ENCODE measurements at regions not wholly inside any gene's neighbourhood (a gene's known extent, or its start where the extent isn't known, plus 50 kb on each side); places are given as distances from the start of the nearest gene placed in this dataset.

GRCh38 chr4:178693816-178694215 is 1251.6 kb upstream of the AGA start:
- no peak overlapping the region for H2BK5ac ChIP-seq (ENCODE audit: low read depth, low read length, poor library complexity)
- H3K14ac ChIP-seq (ENCODE audit: low read length), result no peak overlapping the region
- H2AFZ ChIP-seq (ENCODE audit: insufficient read depth, low read length, poor library complexity), result no peak overlapping the region
- H3K4me1 ChIP-seq (ENCODE audit: control insufficient read depth in 1 of 2, insufficient read depth in 2 of 2, low read length in 2 of 2), result no peaks in the 10 kb centered on the region
- no peak for DNase-seq
- no CpG with 5 or more reads among the region's 1 CpG for WGBS (ENCODE audit: extremely low coverage, insufficient coverage, insufficient read length)
- H3K4me2 ChIP-seq (ENCODE audit: low read length), result no peak overlapping the region
- no peaks in the 10 kb centered on the region for H3K9me3 ChIP-seq (ENCODE audit: insufficient read depth, low read depth, low read length)
- H2AK5ac ChIP-seq (ENCODE audit: low read length), result no peak overlapping the region
- no peak overlapping the region for H3K23ac ChIP-seq (ENCODE audit: low read length)
- no peak overlapping the region for H3K18ac ChIP-seq (ENCODE audit: low read length)
- no peak overlapping the region for H4K91ac ChIP-seq (ENCODE audit: low read depth, low read length)
- H3K4me3 ChIP-seq (ENCODE audit: low read depth, low read length), result no peak overlapping the region
- H4K12ac ChIP-seq (ENCODE audit: low read depth, low read length), result no peak overlapping the region
- no peaks in the 10 kb centered on the region for H3K27me3 ChIP-seq (ENCODE audit: insufficient read depth, low read length)
- no peak overlapping the region for H2BK12ac ChIP-seq (ENCODE audit: low read length)
- H2BK120ac ChIP-seq (ENCODE audit: insufficient read depth, low read length, poor library complexity), result no peak overlapping the region
- H3K4ac ChIP-seq (ENCODE audit: low read depth, low read length), result no peak overlapping the region
- H3K36me3 ChIP-seq (ENCODE audit: control insufficient read depth in 1 of 2, insufficient read depth in 2 of 2, low read length in 2 of 2), result no peaks in the 10 kb centered on the region
- no peak overlapping the region for H3K9ac ChIP-seq (ENCODE audit: low read length)
- no peaks in the 10 kb centered on the region for H3K79me2 ChIP-seq (ENCODE audit: control insufficient read depth, insufficient read depth, low read length, poor library complexity)
- H3K27ac ChIP-seq (ENCODE audit: low read depth, low read length), result no peak overlapping the region
- H3K79me1 ChIP-seq (ENCODE audit: low read length), result no peaks in the 10 kb centered on the region
- no peak overlapping the region for H4K8ac ChIP-seq (ENCODE audit: low read depth, low read length)

DNA sequence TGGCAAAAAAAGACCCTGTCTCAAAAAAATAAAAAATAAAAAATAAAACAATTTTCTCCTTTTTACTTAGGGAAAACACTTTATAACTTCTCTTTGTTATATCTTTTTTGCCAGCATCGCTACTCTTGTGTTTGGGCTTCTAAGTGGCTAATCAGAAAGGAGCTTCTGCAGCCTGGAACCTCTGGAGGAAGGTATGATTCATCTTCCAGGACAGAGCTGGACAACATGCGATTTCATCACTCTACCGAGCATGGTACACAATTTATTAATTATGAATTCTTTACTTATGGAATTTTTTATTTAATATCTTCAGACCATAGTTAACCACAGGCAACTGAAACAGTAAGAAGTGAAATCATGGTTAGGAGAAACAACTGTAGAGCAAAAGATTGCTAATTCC is 1254.3 kb upstream of the AGA start:
- no peak overlapping the region for H3K27ac ChIP-seq (ENCODE audit: low read depth, low read length)
- WGBS (ENCODE audit: extremely low coverage, insufficient coverage, insufficient read length), result no CpG with 5 or more reads among the region's 3 CpGs
- H4K91ac ChIP-seq (ENCODE audit: low read depth, low read length), result no peak overlapping the region
- no peak for DNase-seq
- H3K4me2 ChIP-seq (ENCODE audit: low read length), result no peak overlapping the region
- H4K8ac ChIP-seq (ENCODE audit: low read depth, low read length), result no peak overlapping the region
- no peak overlapping the region for H4K12ac ChIP-seq (ENCODE audit: low read depth, low read length)
- H3K14ac ChIP-seq (ENCODE audit: low read length), result no peak overlapping the region
- H2AK5ac ChIP-seq (ENCODE audit: low read length), result no peak overlapping the region
- no peaks in the 10 kb centered on the region for H3K9me3 ChIP-seq (ENCODE audit: insufficient read depth, low read depth, low read length)
- no peaks in the 10 kb centered on the region for H3K4me1 ChIP-seq (ENCODE audit: control insufficient read depth in 1 of 2, insufficient read depth in 2 of 2, low read length in 2 of 2)
- no peak overlapping the region for H2BK5ac ChIP-seq (ENCODE audit: low read depth, low read length, poor library complexity)
- H3K4ac ChIP-seq (ENCODE audit: low read depth, low read length), result no peak overlapping the region
- no peaks in the 10 kb centered on the region for H3K27me3 ChIP-seq (ENCODE audit: insufficient read depth, low read length)
- H2BK12ac ChIP-seq (ENCODE audit: low read length), result no peak overlapping the region
- no peaks in the 10 kb centered on the region for H3K79me1 ChIP-seq (ENCODE audit: low read length)
- H3K23ac ChIP-seq (ENCODE audit: low read length), result no peak overlapping the region
- H3K9ac ChIP-seq (ENCODE audit: low read length), result no peak overlapping the region
- no peak overlapping the region for H2BK120ac ChIP-seq (ENCODE audit: insufficient read depth, low read length, poor library complexity)
- no peaks in the 10 kb centered on the region for H3K79me2 ChIP-seq (ENCODE audit: control insufficient read depth, insufficient read depth, low read length, poor library complexity)
- H3K18ac ChIP-seq (ENCODE audit: low read length), result no peak overlapping the region
- H2AFZ ChIP-seq (ENCODE audit: insufficient read depth, low read length, poor library complexity), result no peak overlapping the region
- H3K4me3 ChIP-seq (ENCODE audit: low read depth, low read length), result no peak overlapping the region
- H3K36me3 ChIP-seq (ENCODE audit: control insufficient read depth in 1 of 2, insufficient read depth in 2 of 2, low read length in 2 of 2), result no peaks in the 10 kb centered on the region

- no peak for DNase-seq
- WGBS (ENCODE audit: extremely low coverage, insufficient coverage, insufficient read length), result no CpG with 5 or more reads among the region's 1 CpG
- no peak overlapping the region for H3K4me3 ChIP-seq (ENCODE audit: low read depth, low read length)
Observed at GRCh38 chr4:178712486-178712885, 1270.2 kb upstream of the AGA start.

DNA sequence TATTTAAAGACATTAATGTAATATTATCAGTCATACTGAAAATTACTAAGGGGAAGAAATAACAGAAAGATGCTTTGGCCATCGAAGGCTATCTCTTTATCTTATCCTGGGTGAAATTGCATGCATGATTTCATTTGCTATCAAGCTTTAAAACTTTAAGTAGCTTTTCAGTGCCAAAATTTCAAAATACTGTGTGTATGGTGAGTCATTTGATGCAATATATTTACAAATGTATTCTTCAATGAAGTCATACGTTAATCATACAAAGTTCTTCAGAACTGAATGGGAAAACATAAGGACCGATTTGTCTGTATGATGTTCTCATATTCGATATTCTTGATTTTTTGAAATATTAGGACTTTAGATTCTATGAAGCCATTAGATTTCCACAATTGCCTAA is 1295.8 kb upstream of the AGA start:
- H3K14ac ChIP-seq (ENCODE audit: low read length), result no peak overlapping the region
- no CpG with 5 or more reads among the region's 4 CpGs for WGBS (ENCODE audit: extremely low coverage, insufficient coverage, insufficient read length)
- H3K23ac ChIP-seq (ENCODE audit: low read length), result no peak overlapping the region

More at GRCh38 chr4:178712486-178712885, 1270.2 kb upstream of the AGA start:
- Histone ChIP-seq H3K79me2 (ENCODE audit: control insufficient read depth, insufficient read depth, low read length, poor library complexity) (no peaks in the 10 kb centered on the region), H3K4ac (ENCODE audit: low read depth, low read length) (no peak overlapping the region), H3K36me3 (ENCODE audit: control insufficient read depth in 1 of 2, insufficient read depth in 2 of 2, low read length in 2 of 2) (no peaks in the 10 kb centered on the region), H3K23ac (ENCODE audit: low read length) (no peak overlapping the region), H3K27ac (ENCODE audit: low read depth, low read length) (no peak overlapping the region), H3K18ac (ENCODE audit: low read length) (no peak overlapping the region), H4K12ac (ENCODE audit: low read depth, low read length) (no peak overlapping the region), H2AK5ac (ENCODE audit: low read length) (no peak overlapping the region), H3K27me3 (ENCODE audit: insufficient read depth, low read length) (no peaks in the 10 kb centered on the region), H3K4me2 (ENCODE audit: low read length) (no peak overlapping the region), H4K91ac (ENCODE audit: low read depth, low read length) (no peak overlapping the region), H3K9me3 (ENCODE audit: insufficient read depth, low read depth, low read length) (no peaks in the 10 kb centered on the region), H2BK120ac (ENCODE audit: insufficient read depth, low read length, poor library complexity) (no peak overlapping the region), H2AFZ (ENCODE audit: insufficient read depth, low read length, poor library complexity) (no peak overlapping the region), H2BK12ac (ENCODE audit: low read length) (no peak overlapping the region), H3K4me1 (ENCODE audit: control insufficient read depth in 1 of 2, insufficient read depth in 2 of 2, low read length in 2 of 2) (no peaks in the 10 kb centered on the region), H4K8ac (ENCODE audit: low read depth, low read length) (no peak overlapping the region), H3K14ac (ENCODE audit: low read length) (no peak overlapping the region), H2BK5ac (ENCODE audit: low read depth, low read length, poor library complexity) (no peak overlapping the region), H3K9ac (ENCODE audit: low read length) (no peak overlapping the region), H3K79me1 (ENCODE audit: low read length) (no peaks in the 10 kb centered on the region)

More for the DNA sequence above, 1295.8 kb upstream of the AGA start:
- Histone ChIP-seq H3K27me3 (ENCODE audit: insufficient read depth, low read length) (no peaks in the 10 kb centered on the region), H3K4me2 (ENCODE audit: low read length) (no peak overlapping the region), H3K79me1 (ENCODE audit: low read length) (no peaks in the 10 kb centered on the region), H2BK5ac (ENCODE audit: low read depth, low read length, poor library complexity) (no peak overlapping the region), H2AK5ac (ENCODE audit: low read length) (no peak overlapping the region), H3K9me3 (ENCODE audit: insufficient read depth, low read depth, low read length) (no peaks in the 10 kb centered on the region), H3K9ac (ENCODE audit: low read length) (no peak overlapping the region), H2BK120ac (ENCODE audit: insufficient read depth, low read length, poor library complexity) (no peak overlapping the region), H3K79me2 (ENCODE audit: control insufficient read depth, insufficient read depth, low read length, poor library complexity) (no peaks in the 10 kb centered on the region), H2AFZ (ENCODE audit: insufficient read depth, low read length, poor library complexity) (no peak overlapping the region), H3K4me3 (ENCODE audit: low read depth, low read length) (no peak overlapping the region), H4K8ac (ENCODE audit: low read depth, low read length) (no peak overlapping the region), H3K27ac (ENCODE audit: low read depth, low read length) (no peak overlapping the region), H3K18ac (ENCODE audit: low read length) (no peak overlapping the region), H2BK12ac (ENCODE audit: low read length) (no peak overlapping the region), H3K36me3 (ENCODE audit: control insufficient read depth in 1 of 2, insufficient read depth in 2 of 2, low read length in 2 of 2) (no peaks in the 10 kb centered on the region), H3K4ac (ENCODE audit: low read depth, low read length) (no peak overlapping the region), H4K12ac (ENCODE audit: low read depth, low read length) (no peak overlapping the region), H3K4me1 (ENCODE audit: control insufficient read depth in 1 of 2, insufficient read depth in 2 of 2, low read length in 2 of 2) (no peaks in the 10 kb centered on the region), H4K91ac (ENCODE audit: low read depth, low read length) (no peak overlapping the region)
- no peak for DNase-seq
